ENCODE measurements at regions not wholly inside any gene's neighbourhood (a gene's known extent, or its start where the extent isn't known, plus 50 kb on each side); places are given as distances from the start of the nearest gene placed in this dataset.

DNA sequence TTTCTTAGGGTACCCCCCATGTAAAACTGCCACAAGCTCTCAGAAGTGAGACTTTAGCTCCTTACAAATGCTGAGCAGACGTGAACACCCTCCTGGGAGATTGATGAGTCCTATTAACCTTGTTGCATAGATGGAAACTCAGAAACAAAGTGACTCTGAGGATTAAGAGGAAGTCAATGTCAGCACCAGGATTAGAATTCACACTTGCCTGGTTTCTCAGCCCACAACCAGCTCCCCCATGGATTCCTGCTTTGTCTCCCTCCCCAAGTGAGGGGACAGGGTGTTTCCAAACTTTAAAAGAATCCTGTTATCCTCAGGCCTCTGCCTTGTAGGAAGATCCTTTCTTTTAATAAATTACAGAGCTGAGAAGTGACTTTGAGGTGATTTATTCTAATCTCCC is 324.4 kb downstream of the NDFIP2 start:
- H3K4me1 ChIP-seq (ENCODE audit: control insufficient read depth in 4 of 4, insufficient read depth in 4 of 4, low read length in 3 of 4): peaks cover 0 to 1% (median 0%) of the 10 kb centered on the region in 4 donors
- DNase-seq (ENCODE audit: low spot score): no peak
- TF ChIP-seq FOXA1 (IDR thresholded peaks at IDR 0.05) (no peak), YY1 (IDR thresholded peaks at IDR 0.05) (no peak), JUND (IDR thresholded peaks at IDR 0.05) (no peak), EGR1 (IDR thresholded peaks at IDR 0.05; ENCODE audit: low read depth in 2 of 2) (no peak), TAF1 (conservative IDR thresholded peaks at IDR 0.05) (no peak), HNF4A (conservative IDR thresholded peaks at IDR 0.05) (no peak), RXRA (IDR thresholded peaks at IDR 0.05) (no peak), NR2F2 (IDR thresholded peaks at IDR 0.05) (no peak), GABPA (IDR thresholded peaks at IDR 0.05 in 1 of 2, conservative IDR thresholded peaks at IDR 0.05 in 1 of 2) (no peak), SP1 (IDR thresholded peaks at IDR 0.05) (no peak), FOXA2 (IDR thresholded peaks at IDR 0.05) (no peak)
- TF ChIP-seq, protein P1, sequence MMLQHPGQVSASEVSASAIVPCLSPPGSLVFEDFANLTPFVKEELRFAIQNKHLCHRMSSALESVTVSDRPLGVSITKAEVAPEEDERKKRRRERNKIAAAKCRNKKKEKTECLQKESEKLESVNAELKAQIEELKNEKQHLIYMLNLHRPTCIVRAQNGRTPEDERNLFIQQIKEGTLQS (IDR thresholded peaks at IDR 0.05): no peak
- TF ChIP-seq, protein P2, sequence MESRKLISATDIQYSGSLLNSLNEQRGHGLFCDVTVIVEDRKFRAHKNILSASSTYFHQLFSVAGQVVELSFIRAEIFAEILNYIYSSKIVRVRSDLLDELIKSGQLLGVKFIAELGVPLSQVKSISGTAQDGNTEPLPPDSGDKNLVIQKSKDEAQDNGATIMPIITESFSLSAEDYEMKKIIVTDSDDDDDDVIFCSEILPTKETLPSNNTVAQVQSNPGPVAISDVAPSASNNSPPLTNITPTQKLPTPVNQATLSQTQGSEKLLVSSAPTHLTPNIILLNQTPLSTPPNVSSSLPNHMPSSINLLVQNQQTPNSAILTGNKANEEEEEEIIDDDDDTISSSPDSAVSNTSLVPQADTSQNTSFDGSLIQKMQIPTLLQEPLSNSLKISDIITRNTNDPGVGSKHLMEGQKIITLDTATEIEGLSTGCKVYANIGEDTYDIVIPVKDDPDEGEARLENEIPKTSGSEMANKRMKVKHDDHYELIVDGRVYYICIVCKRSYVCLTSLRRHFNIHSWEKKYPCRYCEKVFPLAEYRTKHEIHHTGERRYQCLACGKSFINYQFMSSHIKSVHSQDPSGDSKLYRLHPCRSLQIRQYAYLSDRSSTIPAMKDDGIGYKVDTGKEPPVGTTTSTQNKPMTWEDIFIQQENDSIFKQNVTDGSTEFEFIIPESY (IDR thresholded peaks at IDR 0.05): no peak
- TF ChIP-seq, protein P3, sequence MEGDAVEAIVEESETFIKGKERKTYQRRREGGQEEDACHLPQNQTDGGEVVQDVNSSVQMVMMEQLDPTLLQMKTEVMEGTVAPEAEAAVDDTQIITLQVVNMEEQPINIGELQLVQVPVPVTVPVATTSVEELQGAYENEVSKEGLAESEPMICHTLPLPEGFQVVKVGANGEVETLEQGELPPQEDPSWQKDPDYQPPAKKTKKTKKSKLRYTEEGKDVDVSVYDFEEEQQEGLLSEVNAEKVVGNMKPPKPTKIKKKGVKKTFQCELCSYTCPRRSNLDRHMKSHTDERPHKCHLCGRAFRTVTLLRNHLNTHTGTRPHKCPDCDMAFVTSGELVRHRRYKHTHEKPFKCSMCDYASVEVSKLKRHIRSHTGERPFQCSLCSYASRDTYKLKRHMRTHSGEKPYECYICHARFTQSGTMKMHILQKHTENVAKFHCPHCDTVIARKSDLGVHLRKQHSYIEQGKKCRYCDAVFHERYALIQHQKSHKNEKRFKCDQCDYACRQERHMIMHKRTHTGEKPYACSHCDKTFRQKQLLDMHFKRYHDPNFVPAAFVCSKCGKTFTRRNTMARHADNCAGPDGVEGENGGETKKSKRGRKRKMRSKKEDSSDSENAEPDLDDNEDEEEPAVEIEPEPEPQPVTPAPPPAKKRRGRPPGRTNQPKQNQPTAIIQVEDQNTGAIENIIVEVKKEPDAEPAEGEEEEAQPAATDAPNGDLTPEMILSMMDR (IDR thresholded peaks at IDR 0.05; ENCODE audit: low read depth, low read length, missing input control): no peak
- TF ChIP-seq, protein P4, sequence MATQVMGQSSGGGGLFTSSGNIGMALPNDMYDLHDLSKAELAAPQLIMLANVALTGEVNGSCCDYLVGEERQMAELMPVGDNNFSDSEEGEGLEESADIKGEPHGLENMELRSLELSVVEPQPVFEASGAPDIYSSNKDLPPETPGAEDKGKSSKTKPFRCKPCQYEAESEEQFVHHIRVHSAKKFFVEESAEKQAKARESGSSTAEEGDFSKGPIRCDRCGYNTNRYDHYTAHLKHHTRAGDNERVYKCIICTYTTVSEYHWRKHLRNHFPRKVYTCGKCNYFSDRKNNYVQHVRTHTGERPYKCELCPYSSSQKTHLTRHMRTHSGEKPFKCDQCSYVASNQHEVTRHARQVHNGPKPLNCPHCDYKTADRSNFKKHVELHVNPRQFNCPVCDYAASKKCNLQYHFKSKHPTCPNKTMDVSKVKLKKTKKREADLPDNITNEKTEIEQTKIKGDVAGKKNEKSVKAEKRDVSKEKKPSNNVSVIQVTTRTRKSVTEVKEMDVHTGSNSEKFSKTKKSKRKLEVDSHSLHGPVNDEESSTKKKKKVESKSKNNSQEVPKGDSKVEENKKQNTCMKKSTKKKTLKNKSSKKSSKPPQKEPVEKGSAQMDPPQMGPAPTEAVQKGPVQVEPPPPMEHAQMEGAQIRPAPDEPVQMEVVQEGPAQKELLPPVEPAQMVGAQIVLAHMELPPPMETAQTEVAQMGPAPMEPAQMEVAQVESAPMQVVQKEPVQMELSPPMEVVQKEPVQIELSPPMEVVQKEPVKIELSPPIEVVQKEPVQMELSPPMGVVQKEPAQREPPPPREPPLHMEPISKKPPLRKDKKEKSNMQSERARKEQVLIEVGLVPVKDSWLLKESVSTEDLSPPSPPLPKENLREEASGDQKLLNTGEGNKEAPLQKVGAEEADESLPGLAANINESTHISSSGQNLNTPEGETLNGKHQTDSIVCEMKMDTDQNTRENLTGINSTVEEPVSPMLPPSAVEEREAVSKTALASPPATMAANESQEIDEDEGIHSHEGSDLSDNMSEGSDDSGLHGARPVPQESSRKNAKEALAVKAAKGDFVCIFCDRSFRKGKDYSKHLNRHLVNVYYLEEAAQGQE (IDR thresholded peaks at IDR 0.05): no peak
- TF ChIP-seq, protein P5, sequence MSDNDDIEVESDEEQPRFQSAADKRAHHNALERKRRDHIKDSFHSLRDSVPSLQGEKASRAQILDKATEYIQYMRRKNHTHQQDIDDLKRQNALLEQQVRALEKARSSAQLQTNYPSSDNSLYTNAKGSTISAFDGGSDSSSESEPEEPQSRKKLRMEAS (IDR thresholded peaks at IDR 0.05): no peak
- 63% methylated on average over 1 of the region's 1 CpG for WGBS
- no peak overlapping the region for H3K27ac ChIP-seq (ENCODE audit: low read depth in 1 of 2, low read length in 2 of 2)
- H3K9me3 ChIP-seq (ENCODE audit: control insufficient read depth in 4 of 4, low read length in 3 of 4): no peaks in the 10 kb centered on the region
- H3K9ac ChIP-seq (ENCODE audit: low read depth in 1 of 2, low read length in 2 of 2): no peak overlapping the region
- H3K36me3 ChIP-seq (ENCODE audit: control insufficient read depth in 4 of 4, insufficient read depth in 3 of 4, low read depth in 1 of 4, low read length in 3 of 4): no peaks in the 10 kb centered on the region
- H3K4me3 ChIP-seq (ENCODE audit: low read depth in 1 of 3, low read length in 3 of 3): no peak overlapping the region
- peaks cover 0 to 3% (median 0%) of the 10 kb centered on the region in 4 donors for H3K27me3 ChIP-seq (ENCODE audit: control insufficient read depth in 4 of 4, insufficient read depth in 4 of 4, low read length in 3 of 4)

DNA sequence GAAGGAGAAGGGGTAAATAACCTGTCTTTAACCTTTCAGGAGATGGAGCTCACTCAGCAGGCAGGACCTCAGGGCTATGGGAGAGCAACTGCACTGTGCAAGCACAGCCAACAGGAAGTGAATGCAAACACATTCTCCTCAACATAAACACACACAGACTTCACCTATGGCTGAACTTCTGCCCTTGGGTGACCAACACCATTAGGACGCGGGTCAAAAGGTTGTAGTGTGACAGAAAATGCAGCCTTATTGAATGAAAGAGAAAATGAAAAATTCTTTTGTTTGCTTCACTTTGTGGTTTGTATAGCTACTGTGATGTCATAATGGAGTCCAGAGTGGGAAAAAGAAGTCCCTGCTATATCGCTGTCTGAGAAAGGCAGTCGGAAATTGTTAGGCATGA is 323.0 kb downstream of the NDFIP2 start:
- no peak overlapping the region for H3K4me3 ChIP-seq (ENCODE audit: low read depth in 1 of 3, low read length in 3 of 3)
- no peak overlapping the region for H3K27ac ChIP-seq (ENCODE audit: low read depth in 1 of 2, low read length in 2 of 2)
- WGBS: 62% methylated on average over 4 of the region's 4 CpGs
- H3K9me3 ChIP-seq (ENCODE audit: control insufficient read depth in 4 of 4, low read length in 3 of 4): no peaks in the 10 kb centered on the region
- TF ChIP-seq YY1 (IDR thresholded peaks at IDR 0.05) (no peak), EGR1 (IDR thresholded peaks at IDR 0.05; ENCODE audit: low read depth in 2 of 2) (no peak), GABPA (IDR thresholded peaks at IDR 0.05 in 1 of 2, conservative IDR thresholded peaks at IDR 0.05 in 1 of 2) (no peak), SP1 (IDR thresholded peaks at IDR 0.05) (no peak), FOXA1 (IDR thresholded peaks at IDR 0.05) (no peak), RXRA (IDR thresholded peaks at IDR 0.05) (no peak), HNF4G (IDR thresholded peaks at IDR 0.05) (no peak), HNF4A (conservative IDR thresholded peaks at IDR 0.05) (no peak)
- TF ChIP-seq, protein P5 (IDR thresholded peaks at IDR 0.05): no peak
- TF ChIP-seq, protein P1 (IDR thresholded peaks at IDR 0.05): no peak
- TF ChIP-seq, protein P4 (IDR thresholded peaks at IDR 0.05): no peak
- H3K9ac ChIP-seq (ENCODE audit: low read depth in 1 of 2, low read length in 2 of 2): no peak overlapping the region
- no peaks in the 10 kb centered on the region for H3K36me3 ChIP-seq (ENCODE audit: control insufficient read depth in 4 of 4, insufficient read depth in 3 of 4, low read depth in 1 of 4, low read length in 3 of 4)
- peaks cover 0 to 5% (median 0%) of the 10 kb centered on the region in 4 donors for H3K27me3 ChIP-seq (ENCODE audit: control insufficient read depth in 4 of 4, insufficient read depth in 4 of 4, low read length in 3 of 4)
- H3K4me1 ChIP-seq (ENCODE audit: control insufficient read depth in 4 of 4, insufficient read depth in 4 of 4, low read length in 3 of 4): peaks cover 0 to 1% (median 0%) of the 10 kb centered on the region in 4 donors
- no peak for DNase-seq (ENCODE audit: low spot score)

Data from liver (tissue), 8 donors.